ENCODE measurements at regions not wholly inside any gene's neighbourhood (a gene's known extent, or its start where the extent isn't known, plus 50 kb on each side); places are given as distances from the start of the nearest gene placed in this dataset.

GRCh38 chr11:110903378-110903777, 191.1 kb upstream of the ARHGAP20 start:
- TF ChIP-seq POLR2A (IDR thresholded peaks at IDR 0.05) (no peak), CTCF (IDR thresholded peaks at IDR 0.05) (no peak)
